CD14-positive monocyte (primary cell): ENCODE measurements at regions not wholly inside any gene's neighbourhood (a gene's known extent, or its start where the extent isn't known, plus 50 kb on each side); places are given as distances from the start of the nearest gene placed in this dataset.

Experiments used
- DNase-seq, 3 donors: peaks; one replicate each; pipeline ENCODE4 v3.0.0-alpha.2; 2011 to 2022
- H2AFZ ChIP-seq: 2 replicates; pipeline ENCODE4 v1.6.0; 2012; ENCODE audit warnings: mild to moderate bottlenecking, low read depth, low read length, inconsistent platforms; ENCODE audit not compliant: insufficient read depth, poor library complexity, severe bottlenecking
- H3K27ac ChIP-seq, 2 donors: 1 replicate in 1 of 2; 2 replicates in 1 of 2; pipeline ENCODE4 v1.5.1; 2012 to 2013; ENCODE audit warnings: low read length in 2 of 2, control low read depth in 1 of 2, inconsistent platforms in 1 of 2, low read depth in 1 of 2, mild to moderate bottlenecking in 1 of 2
- H3K27me3 ChIP-seq, 2 donors: one replicate each; pipeline versions ENCODE4 v1.6.0 to v1.6.1; 2011 to 2013; ENCODE audit warnings: low read length in 2 of 2; ENCODE audit not compliant: control insufficient read depth in 2 of 2, insufficient read depth in 2 of 2
- H3K36me3 ChIP-seq, 2 donors: replicated peaks in 1 of 2; 1 replicate in 1 of 2; 2 replicates in 1 of 2; pipeline versions ENCODE4 v1.5.1 to v1.6.1; 2012 to 2013; ENCODE audit warnings: low read length in 2 of 2, control low read depth in 1 of 2, inconsistent platforms in 1 of 2, mild to moderate bottlenecking in 1 of 2; ENCODE audit not compliant: insufficient read depth in 2 of 2, control insufficient read depth in 1 of 2
- H3K4me1 ChIP-seq, 2 donors: 1 replicate in 1 of 2; 2 replicates in 1 of 2; pipeline versions ENCODE4 v1.5.1 to v1.6.1; 2012 to 2013; ENCODE audit warnings: low read length in 2 of 2, control low read depth in 1 of 2, inconsistent platforms in 1 of 2, mild to moderate bottlenecking in 1 of 2, moderate library complexity in 1 of 2; ENCODE audit not compliant: insufficient read depth in 2 of 2, control insufficient read depth in 1 of 2
- H3K4me2 ChIP-seq: replicated peaks from 2 replicates; pipeline ENCODE3; 2012; ENCODE audit warnings: low read length, moderate library complexity, mild to moderate bottlenecking; ENCODE audit not compliant: poor library complexity, severe bottlenecking; ENCODE audit errors: extremely low read depth
- H3K4me3 ChIP-seq, 3 experiments: fragments of 200-600 bp in 1 of 3; sonication (generic) in 1 of 3; replicated peaks in 1 of 3; 1 replicate in 2 of 3; 2 replicates in 1 of 3; pipeline ENCODE4 v1.5.1; 2011 to 2013; ENCODE audit warnings: low read length in 3 of 3, mild to moderate bottlenecking in 3 of 3, control low read depth in 2 of 3, low read depth in 2 of 3, inconsistent platforms in 1 of 3, moderate library complexity in 1 of 3
- H3K79me2 ChIP-seq: 2 replicates; pipeline ENCODE4 v1.6.0; 2012; ENCODE audit warnings: mild to moderate bottlenecking, control low read depth, inconsistent platforms, low read length, moderate library complexity; ENCODE audit not compliant: insufficient read depth
- H3K9ac ChIP-seq: 2 replicates; pipeline ENCODE4 v1.6.0; 2017; ENCODE audit warnings: low read length, mild to moderate bottlenecking; ENCODE audit not compliant: insufficient read depth, poor library complexity, severe bottlenecking
- H3K9me3 ChIP-seq, 2 donors: replicated peaks in 1 of 2; 1 replicate in 1 of 2; 2 replicates in 1 of 2; pipeline versions ENCODE4 v1.5.1 to v1.6.1; 2012 to 2013; ENCODE audit warnings: low read length in 2 of 2, control low read depth in 1 of 2; ENCODE audit not compliant: control insufficient read depth in 1 of 2, insufficient read depth in 1 of 2
- H4K20me1 ChIP-seq: 2 replicates; pipeline ENCODE4 v1.6.0; 2012; ENCODE audit warnings: mild to moderate bottlenecking, low read length, control low read depth, moderate library complexity; ENCODE audit not compliant: insufficient read depth
- H3K27ac Mint-ChIP-seq, 7 donors: one replicate each; pipeline ENCODE4 v1.8.0; 2020; ENCODE audit warnings: mild to moderate bottlenecking in 7 of 7, mixed read lengths in 7 of 7, moderate library complexity in 6 of 7, inconsistent platforms in 2 of 7
- H3K27me3 Mint-ChIP-seq, 3 donors: one replicate each; pipeline ENCODE4 v1.8.0; 2021 to 2022; ENCODE audit warnings: low read depth in 3 of 3, mild to moderate bottlenecking in 3 of 3, mixed read lengths in 3 of 3, moderate library complexity in 3 of 3, inconsistent platforms in 1 of 3
- H3K36me3 Mint-ChIP-seq, 2 donors: one replicate each; pipeline ENCODE4 v1.8.0; 2020; ENCODE audit warnings: mixed read lengths in 2 of 2, inconsistent platforms in 1 of 2, mild to moderate bottlenecking in 1 of 2
- H3K4me1 Mint-ChIP-seq: one replicate; pipeline ENCODE4 v1.8.0; 2020; ENCODE audit warnings: mild to moderate bottlenecking, mixed read lengths
- H3K4me3 Mint-ChIP-seq, 2 donors: one replicate each; pipeline ENCODE4 v1.8.0; 2020; ENCODE audit warnings: mild to moderate bottlenecking in 2 of 2, mixed read lengths in 2 of 2, moderate library complexity in 1 of 2
- H3K9me3 Mint-ChIP-seq, 7 donors: one replicate each; pipeline ENCODE4 v1.8.0; 2020 to 2022; ENCODE audit warnings: mixed read lengths in 7 of 7, mild to moderate bottlenecking in 6 of 7, moderate library complexity in 6 of 7, inconsistent platforms in 2 of 7
- CTCF ChIP-seq: fragments of 200-600 bp; IDR thresholded peaks from one replicate; pipeline ENCODE4 v1.8.0; 2022; ENCODE audit warnings: antibody characterized with exemption, mild to moderate bottlenecking
- WGBS: methylation state at CpG from one replicate; pipeline ENCODE4 v1.1.5; 2013; ENCODE audit warnings: missing lambda C conversion rate; ENCODE audit not compliant: insufficient coverage; 5-methylcytosine and 5-hydroxymethylcytosine counted together
- intact Hi-C, 2 donors: fragments of 100-400 bp; cut with micrococcal nuclease; formaldehyde crosslinking; loops; one replicate each; pipeline versions ENCODE4 v1.15.0 to v1.15.1; 2023

- H3K9ac ChIP-seq = no peak overlapping the region
- intact Hi-C loops = no loop called here
Observed at GRCh38 chr3:178415384-178415783, 120.9 kb upstream of the KCNMB2 start.

GRCh38 chr3:178417736-178418135, 118.5 kb upstream of the KCNMB2 start:
- H2AFZ ChIP-seq = no peak overlapping the region
- no peak for DNase-seq
- Mint-ChIP-seq H3K4me3 (no peak overlapping the region), H3K27ac (no peak overlapping the region), H3K36me3 (no peaks in the 10 kb centered on the region), H3K4me1 (no peaks in the 10 kb centered on the region), H3K27me3 (peaks cover 0 to 2% (median 0%) of the 10 kb centered on the region in 3 donors), H3K9me3 (no peaks in the 10 kb centered on the region)
- no peak overlapping the region for H3K4me3 ChIP-seq
- no peaks in the 10 kb centered on the region for H3K27me3 ChIP-seq
- no peaks in the 10 kb centered on the region for H3K79me2 ChIP-seq
- H4K20me1 ChIP-seq = no peaks in the 10 kb centered on the region
- H3K9me3 ChIP-seq = no peaks in the 10 kb centered on the region
- H3K4me1 ChIP-seq = no peaks in the 10 kb centered on the region
- no peak for TF ChIP-seq CTCF
- 100% methylated on average over 2 of the region's 4 CpGs for WGBS
- intact Hi-C loops = no loop called here
- no peak overlapping the region for H3K9ac ChIP-seq
- H3K4me2 ChIP-seq = no peak overlapping the region
- no peaks in the 10 kb centered on the region for H3K36me3 ChIP-seq
- H3K27ac ChIP-seq = no peak overlapping the region

More at GRCh38 chr3:178415384-178415783, 120.9 kb upstream of the KCNMB2 start:
- H3K4me3 ChIP-seq = no peak overlapping the region
- no peaks in the 10 kb centered on the region for H3K36me3 Mint-ChIP-seq
- no peak for TF ChIP-seq CTCF
- DNase-seq = no peak
- no peaks in the 10 kb centered on the region for H3K4me1 ChIP-seq
- H3K27ac ChIP-seq = no peak overlapping the region
- H3K9me3 Mint-ChIP-seq = no peaks in the 10 kb centered on the region
- no peaks in the 10 kb centered on the region for H4K20me1 ChIP-seq
- peaks cover 0 to 2% (median 0%) of the 10 kb centered on the region in 3 donors for H3K27me3 Mint-ChIP-seq
- no peak overlapping the region for H3K4me2 ChIP-seq
- no peak overlapping the region for H2AFZ ChIP-seq
- H3K27ac Mint-ChIP-seq = no peak overlapping the region
- no peak overlapping the region for H3K4me3 Mint-ChIP-seq
- H3K9me3 ChIP-seq = no peaks in the 10 kb centered on the region
- no peaks in the 10 kb centered on the region for H3K27me3 ChIP-seq
- no peaks in the 10 kb centered on the region for H3K36me3 ChIP-seq
- no peaks in the 10 kb centered on the region for H3K79me2 ChIP-seq
- WGBS = 82% methylated on average over 4 of the region's 8 CpGs
- no peaks in the 10 kb centered on the region for H3K4me1 Mint-ChIP-seq
